ENCODE measurements at regions not wholly inside any gene's neighbourhood (a gene's known extent, or its start where the extent isn't known, plus 50 kb on each side); places are given as distances from the start of the nearest gene placed in this dataset.

GRCh38 chr12:107337346-107338095 lies 244.2 kb upstream of the CRY1 start:
- peaks cover 0 to under 1% of the 10 kb centered on the region in 2 donors for H3K27me3 Mint-ChIP-seq
- H3K9me3 ChIP-seq (ENCODE audit: control insufficient read depth in 1 of 2, low read length in 2 of 2): no peaks in the 10 kb centered on the region
- POLR2A ChIA-PET (ENCODE audit: partially characterized antibody): no interaction called here
- H3K27me3 ChIP-seq (ENCODE audit: insufficient read depth, low read length): no peaks in the 10 kb centered on the region
- H3K27ac ChIP-seq (ENCODE audit: low read depth, low read length): no peak overlapping the region
- H3K4me3 ChIP-seq (ENCODE audit: low read length in 2 of 2): no peak overlapping the region
- no peak for DNase-seq
- H3K9me3 Mint-ChIP-seq: peaks cover 0 to 4% (median 0%) of the 10 kb centered on the region in 8 donors
- H3K4me1 ChIP-seq (ENCODE audit: insufficient read depth, low read length): peaks cover 14% of the 10 kb centered on the region
- H3K36me3 Mint-ChIP-seq: peaks cover 4 to 15% of the 10 kb centered on the region in 2 donors
- no peaks in the 10 kb centered on the region for H3K36me3 ChIP-seq (ENCODE audit: insufficient read depth, low read length)
- peak overlapping the region in 1 of 8 donors; percentile 54 for H3K4me3 Mint-ChIP-seq
- H3K4me1 Mint-ChIP-seq: peaks cover 33 to 56% (median 45%) of the 10 kb centered on the region in 4 donors
- intact Hi-C loops (cut with micrococcal nuclease): no loop called here
- CTCF ChIA-PET (ENCODE audit: partially characterized antibody): interaction anchor here (0.8 kb wide), 1 partner anchor 25 kb away, joined by 3 read pairs; no protein-coding TSS in a partner anchor
- peak overlapping the region in 3 of 7 donors; percentile 52 to 73 (median 72) for H3K27ac Mint-ChIP-seq

DNA sequence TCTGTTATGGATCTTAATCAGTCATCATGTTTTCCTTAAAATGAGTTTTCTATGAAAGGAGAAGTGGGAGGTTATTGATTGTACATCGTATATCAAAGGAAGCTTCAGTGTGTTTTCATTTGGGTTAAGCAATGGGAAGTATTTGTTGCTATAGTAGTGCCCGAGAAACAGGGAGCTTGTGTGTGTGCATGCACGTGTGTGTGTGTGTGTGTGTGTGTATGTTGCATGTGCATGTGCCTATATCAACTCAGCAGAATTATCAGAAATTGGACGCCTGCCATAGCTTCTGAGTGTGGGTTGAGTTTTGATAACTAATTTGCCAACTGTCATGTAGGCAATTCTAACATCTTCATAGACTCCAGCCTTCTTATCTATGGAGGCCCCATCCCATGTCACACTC lies 246.1 kb upstream of the CRY1 start:
- no peak overlapping the region for H3K4me3 ChIP-seq (ENCODE audit: low read length in 2 of 2)
- intact Hi-C loops (cut with micrococcal nuclease): no loop called here
- Mint-ChIP-seq H3K4me1 (peaks cover 29 to 48% (median 36%) of the 10 kb centered on the region in 4 donors), H3K9me3 (peaks cover 0 to 4% (median 0%) of the 10 kb centered on the region in 8 donors), H3K4me3 (no peak overlapping the region), H3K27me3 (peaks cover 0 to 1% of the 10 kb centered on the region in 2 donors), H3K36me3 (peaks cover 5 to 21% of the 10 kb centered on the region in 2 donors), H3K27ac (peak overlapping the region in 3 of 7 donors; percentile 1 to 8 (median 5))
- peaks cover 14% of the 10 kb centered on the region for H3K4me1 ChIP-seq (ENCODE audit: insufficient read depth, low read length)
- ChIA-PET CTCF (ENCODE audit: partially characterized antibody) (interaction anchor here (0.9 to 1.4 kb wide), 3 partner anchors 14 to 66 kb away, joined by 3 read pairs; no protein-coding TSS in a partner anchor), POLR2A (ENCODE audit: partially characterized antibody) (interaction anchor here (1.1 kb wide), 1 partner anchor 11 kb away, joined by 3 read pairs; no protein-coding TSS in a partner anchor)
- no peak overlapping the region for H3K27ac ChIP-seq (ENCODE audit: low read depth, low read length)
- DNase-seq: no peak
- no peaks in the 10 kb centered on the region for H3K36me3 ChIP-seq (ENCODE audit: insufficient read depth, low read length)
- H3K27me3 ChIP-seq (ENCODE audit: insufficient read depth, low read length): no peaks in the 10 kb centered on the region
- H3K9me3 ChIP-seq (ENCODE audit: control insufficient read depth in 1 of 2, low read length in 2 of 2): no peaks in the 10 kb centered on the region

- H3K4me3 Mint-ChIP-seq: no peak overlapping the region
Measured at GRCh38 chr12:107339932-107340331, 246.6 kb upstream of the CRY1 start.

GRCh38 chr12:107340898-107341297 lies 247.5 kb upstream of the CRY1 start:
- H3K27me3 ChIP-seq (ENCODE audit: insufficient read depth, low read length): no peaks in the 10 kb centered on the region
- no peak overlapping the region for H3K4me3 ChIP-seq (ENCODE audit: low read length in 2 of 2)
- POLR2A ChIA-PET (ENCODE audit: partially characterized antibody): no interaction called here
- Mint-ChIP-seq H3K27ac (peak overlapping the region in 5 of 7 donors; percentile 9 to 82 (median 28)), H3K36me3 (peaks cover 8 to 21% of the 10 kb centered on the region in 2 donors), H3K4me3 (peak overlapping the region in 1 of 8 donors; percentile 3), H3K27me3 (peaks cover 0 to 1% of the 10 kb centered on the region in 2 donors), H3K9me3 (peaks cover 0 to 4% (median 0%) of the 10 kb centered on the region in 8 donors), H3K4me1 (peaks cover 27 to 44% (median 34%) of the 10 kb centered on the region in 4 donors)
- DNase-seq: no peak
- intact Hi-C loops (cut with micrococcal nuclease): no loop called here
- CTCF ChIA-PET (ENCODE audit: partially characterized antibody): interaction anchor here (0.9 to 1.1 kb wide), 2 partner anchors 11 to 29 kb away, joined by 3 read pairs; no protein-coding TSS in a partner anchor
- H3K27ac ChIP-seq (ENCODE audit: low read depth, low read length): no peak overlapping the region
- H3K36me3 ChIP-seq (ENCODE audit: insufficient read depth, low read length): no peaks in the 10 kb centered on the region
- H3K4me1 ChIP-seq (ENCODE audit: insufficient read depth, low read length): peaks cover 14% of the 10 kb centered on the region
- H3K9me3 ChIP-seq (ENCODE audit: control insufficient read depth in 1 of 2, low read length in 2 of 2): no peaks in the 10 kb centered on the region

More at GRCh38 chr12:107339932-107340331, 246.6 kb upstream of the CRY1 start:
- Histone ChIP-seq H3K36me3 (ENCODE audit: insufficient read depth, low read length) (no peaks in the 10 kb centered on the region), H3K27ac (ENCODE audit: low read depth, low read length) (no peak overlapping the region), H3K4me3 (ENCODE audit: low read length in 2 of 2) (no peak overlapping the region), H3K4me1 (ENCODE audit: insufficient read depth, low read length) (peaks cover 14% of the 10 kb centered on the region), H3K27me3 (ENCODE audit: insufficient read depth, low read length) (no peaks in the 10 kb centered on the region), H3K9me3 (ENCODE audit: control insufficient read depth in 1 of 2, low read length in 2 of 2) (no peaks in the 10 kb centered on the region)
- POLR2A ChIA-PET (ENCODE audit: partially characterized antibody): interaction anchor here (1.1 kb wide), 1 partner anchor 11 kb away, joined by 3 read pairs; no protein-coding TSS in a partner anchor
- Mint-ChIP-seq H3K27me3 (peaks cover 0 to 1% of the 10 kb centered on the region in 2 donors), H3K4me1 (peaks cover 27 to 43% (median 35%) of the 10 kb centered on the region in 4 donors), H3K36me3 (peaks cover 5 to 21% of the 10 kb centered on the region in 2 donors), H3K9me3 (peaks cover 0 to 4% (median 0%) of the 10 kb centered on the region in 8 donors), H3K27ac (peak overlapping the region in 1 of 7 donors; percentile 68)
- intact Hi-C loops (cut with micrococcal nuclease): no loop called here
- DNase-seq: no peak
- CTCF ChIA-PET (ENCODE audit: partially characterized antibody): interaction anchor here (0.9 to 1.4 kb wide), 2 partner anchors 22 to 30 kb away, joined by 3 read pairs; no protein-coding TSS in a partner anchor

GRCh38 chr12:107344035-107344808 lies 250.9 kb upstream of the CRY1 start:
- H3K4me1 ChIP-seq (ENCODE audit: insufficient read depth, low read length): peaks cover 3% of the 10 kb centered on the region
- Mint-ChIP-seq H3K9me3 (peaks cover 0 to 4% (median under 1%) of the 10 kb centered on the region in 8 donors), H3K36me3 (peaks cover 8 to 26% of the 10 kb centered on the region in 2 donors), H3K4me1 (peaks cover 21 to 39% (median 30%) of the 10 kb centered on the region in 4 donors), H3K27me3 (peaks cover 0 to 1% of the 10 kb centered on the region in 2 donors), H3K4me3 (no peak overlapping the region), H3K27ac (peak overlapping the region in 1 of 7 donors; percentile 41)
- H3K4me3 ChIP-seq (ENCODE audit: low read length in 2 of 2): no peak overlapping the region
- POLR2A ChIA-PET (ENCODE audit: partially characterized antibody): interaction anchor here (0.5 kb wide), 1 partner anchor 16 kb away, joined by 3 read pairs; no protein-coding TSS in a partner anchor
- no peaks in the 10 kb centered on the region for H3K27me3 ChIP-seq (ENCODE audit: insufficient read depth, low read length)
- no peak overlapping the region for H3K27ac ChIP-seq (ENCODE audit: low read depth, low read length)
- intact Hi-C loops (cut with micrococcal nuclease): no loop called here
- H3K9me3 ChIP-seq (ENCODE audit: control insufficient read depth in 1 of 2, low read length in 2 of 2): no peaks in the 10 kb centered on the region
- H3K36me3 ChIP-seq (ENCODE audit: insufficient read depth, low read length): no peaks in the 10 kb centered on the region
- no peak for DNase-seq
- CTCF ChIA-PET (ENCODE audit: partially characterized antibody): interaction anchor here (0.8 kb wide), 1 partner anchor 213 kb away, joined by 3 read pairs; no protein-coding TSS in a partner anchor

- Mint-ChIP-seq H3K27ac (no peak overlapping the region), H3K4me3 (no peak overlapping the region), H3K27me3 (peaks cover 0 to 1% of the 10 kb centered on the region in 2 donors), H3K4me1 (peaks cover 18 to 52% (median 38%) of the 10 kb centered on the region in 4 donors), H3K36me3 (peaks cover 4 to 14% of the 10 kb centered on the region in 2 donors), H3K9me3 (peaks cover 0 to 4% (median 0%) of the 10 kb centered on the region in 8 donors)
- intact Hi-C loops (cut with micrococcal nuclease): no loop called here
- no peak for DNase-seq
- no peaks in the 10 kb centered on the region for H3K27me3 ChIP-seq (ENCODE audit: insufficient read depth, low read length)
- no peaks in the 10 kb centered on the region for H3K36me3 ChIP-seq (ENCODE audit: insufficient read depth, low read length)
- ChIA-PET POLR2A (ENCODE audit: partially characterized antibody) (no interaction called here), CTCF (ENCODE audit: partially characterized antibody) (no interaction called here)
- H3K4me1 ChIP-seq (ENCODE audit: insufficient read depth, low read length): peaks cover 10% of the 10 kb centered on the region
- no peak overlapping the region for H3K4me3 ChIP-seq (ENCODE audit: low read length in 2 of 2)
- no peak overlapping the region for H3K27ac ChIP-seq (ENCODE audit: low read depth, low read length)
- no peaks in the 10 kb centered on the region for H3K9me3 ChIP-seq (ENCODE audit: control insufficient read depth in 1 of 2, low read length in 2 of 2)
Measured at GRCh38 chr12:107347261-107347660, 253.9 kb upstream of the CRY1 start.
